ENCODE measurements at regions not wholly inside any gene's neighbourhood (a gene's known extent, or its start where the extent isn't known, plus 50 kb on each side); places are given as distances from the start of the nearest gene placed in this dataset.
A peak's percentile ranks its signal among the peaks of the same experiment; 100 is the strongest.

GRCh38 chr9:19663570-19663969 is 125.3 kb downstream of the SLC24A2 start:
- TF ChIP-seq CTCF (IDR thresholded peaks at IDR 0.05; ENCODE audit: unreplicated experiment) = no peak
- H3K36me3 Mint-ChIP-seq (ENCODE audit: low read depth, unreplicated experiment) = no peaks in the 10 kb centered on the region

GRCh38 chr9:19662213-19662612 is 126.6 kb downstream of the SLC24A2 start:
- Mint-ChIP-seq H3K27ac (ENCODE audit: unreplicated experiment) (no peak overlapping the region), H3K4me3 (ENCODE audit: unreplicated experiment) (no peak overlapping the region), H3K36me3 (ENCODE audit: low read depth, unreplicated experiment) (no peaks in the 10 kb centered on the region), H3K27me3 (ENCODE audit: unreplicated experiment) (peaks cover 2% of the 10 kb centered on the region), H3K9me3 (ENCODE audit: unreplicated experiment) (no peaks in the 10 kb centered on the region), H3K4me1 (ENCODE audit: unreplicated experiment) (peaks cover 24% of the 10 kb centered on the region)
- no peak for TF ChIP-seq CTCF (IDR thresholded peaks at IDR 0.05; ENCODE audit: unreplicated experiment)
- DNase-seq (ENCODE audit: low spot score) = no peak

More at GRCh38 chr9:19663570-19663969, 125.3 kb downstream of the SLC24A2 start:
- DNase-seq (ENCODE audit: low spot score) = no peak
- Mint-ChIP-seq H3K4me1 (ENCODE audit: unreplicated experiment) (peaks cover 15% of the 10 kb centered on the region), H3K9me3 (ENCODE audit: unreplicated experiment) (no peaks in the 10 kb centered on the region), H3K27me3 (ENCODE audit: unreplicated experiment) (no peaks in the 10 kb centered on the region), H3K4me3 (ENCODE audit: unreplicated experiment) (no peak overlapping the region), H3K27ac (ENCODE audit: unreplicated experiment) (no peak overlapping the region)

- Mint-ChIP-seq H3K9me3 (ENCODE audit: unreplicated experiment) (no peaks in the 10 kb centered on the region), H3K4me3 (ENCODE audit: unreplicated experiment) (no peak overlapping the region)
- TF ChIP-seq CTCF (IDR thresholded peaks at IDR 0.05; ENCODE audit: unreplicated experiment) = no peak
Measured at GRCh38 chr9:19660019-19660418, 128.8 kb downstream of the SLC24A2 start.

GRCh38 chr9:19656704-19657103 is 132.1 kb downstream of the SLC24A2 start:
- no peaks in the 10 kb centered on the region for H3K9me3 Mint-ChIP-seq (ENCODE audit: unreplicated experiment)
- TF ChIP-seq CTCF (IDR thresholded peaks at IDR 0.05; ENCODE audit: unreplicated experiment) = no peak
- H3K27me3 Mint-ChIP-seq (ENCODE audit: unreplicated experiment) = peaks cover 7% of the 10 kb centered on the region
- no peak overlapping the region for H3K27ac Mint-ChIP-seq (ENCODE audit: unreplicated experiment)
- DNase-seq (ENCODE audit: low spot score) = no peak
- no peak overlapping the region for H3K4me3 Mint-ChIP-seq (ENCODE audit: unreplicated experiment)
- H3K36me3 Mint-ChIP-seq (ENCODE audit: low read depth, unreplicated experiment) = no peaks in the 10 kb centered on the region
- peaks cover 38% of the 10 kb centered on the region for H3K4me1 Mint-ChIP-seq (ENCODE audit: unreplicated experiment)

More at GRCh38 chr9:19660019-19660418, 128.8 kb downstream of the SLC24A2 start:
- Mint-ChIP-seq H3K27ac (ENCODE audit: unreplicated experiment) (peak overlapping the region; percentile 91), H3K27me3 (ENCODE audit: unreplicated experiment) (peaks cover 4% of the 10 kb centered on the region), H3K36me3 (ENCODE audit: low read depth, unreplicated experiment) (no peaks in the 10 kb centered on the region), H3K4me1 (ENCODE audit: unreplicated experiment) (peaks cover 38% of the 10 kb centered on the region)
- DNase-seq (ENCODE audit: low spot score) = peak; percentile 31

- no peak for TF ChIP-seq CTCF (IDR thresholded peaks at IDR 0.05; ENCODE audit: unreplicated experiment)
- no peak overlapping the region for H3K27ac Mint-ChIP-seq (ENCODE audit: unreplicated experiment)
- peaks cover 7% of the 10 kb centered on the region for H3K27me3 Mint-ChIP-seq (ENCODE audit: unreplicated experiment)
- no peak for DNase-seq (ENCODE audit: low spot score)
- no peaks in the 10 kb centered on the region for H3K36me3 Mint-ChIP-seq (ENCODE audit: low read depth, unreplicated experiment)
- no peak overlapping the region for H3K4me3 Mint-ChIP-seq (ENCODE audit: unreplicated experiment)
- no peaks in the 10 kb centered on the region for H3K9me3 Mint-ChIP-seq (ENCODE audit: unreplicated experiment)
- peaks cover 9% of the 10 kb centered on the region for H3K4me1 Mint-ChIP-seq (ENCODE audit: unreplicated experiment)
Measured at GRCh38 chr9:19651681-19652080, 137.2 kb downstream of the SLC24A2 start.

Measured in endothelial cell (in vitro differentiated cells).